SJCRH30 (cell line): ENCODE measurements at regions not wholly inside any gene's neighbourhood (a gene's known extent, or its start where the extent isn't known, plus 50 kb on each side); places are given as distances from the start of the nearest gene placed in this dataset.
"Not testable (repeated sequence)": the region's sequence is repeated elsewhere in the genome, so short reads cannot be mapped to it uniquely, and the experiment has no call there.

Experiments used
- DNase-seq, 2 experiments: peaks; one replicate each; pipeline ENCODE4 v3.0.0-alpha.2; 2015 to 2020
- H3K27ac ChIP-seq: fragments of 250-450 bp; sonication (Bioruptor Pico); 2 replicates; pipeline ENCODE4 v1.5.1; 2020; ENCODE audit warnings: mild to moderate bottlenecking, moderate library complexity
- H3K27me3 ChIP-seq: fragments of 250-450 bp; sonication (Bioruptor Pico); 2 replicates; pipeline ENCODE4 v1.5.1; 2020; ENCODE audit warnings: mild to moderate bottlenecking, moderate library complexity
- H3K36me3 ChIP-seq: fragments of 250-450 bp; sonication (Bioruptor Pico); 2 replicates; pipeline ENCODE4 v1.5.1; 2020; ENCODE audit warnings: mild to moderate bottlenecking, moderate library complexity
- H3K4me1 ChIP-seq: fragments of 250-450 bp; sonication (Bioruptor Pico); 2 replicates; pipeline ENCODE4 v1.5.1; 2020; ENCODE audit warnings: mild to moderate bottlenecking, moderate library complexity
- H3K4me3 ChIP-seq: fragments of 250-450 bp; sonication (Bioruptor Pico); 2 replicates; pipeline ENCODE4 v1.5.1; 2020; ENCODE audit warnings: mild to moderate bottlenecking, moderate library complexity
- H3K9me3 ChIP-seq: fragments of 250-450 bp; sonication (Bioruptor Pico); replicated peaks from 2 replicates; pipeline ENCODE4 v1.5.1; 2020; ENCODE audit warnings: mild to moderate bottlenecking, moderate library complexity

DNA sequence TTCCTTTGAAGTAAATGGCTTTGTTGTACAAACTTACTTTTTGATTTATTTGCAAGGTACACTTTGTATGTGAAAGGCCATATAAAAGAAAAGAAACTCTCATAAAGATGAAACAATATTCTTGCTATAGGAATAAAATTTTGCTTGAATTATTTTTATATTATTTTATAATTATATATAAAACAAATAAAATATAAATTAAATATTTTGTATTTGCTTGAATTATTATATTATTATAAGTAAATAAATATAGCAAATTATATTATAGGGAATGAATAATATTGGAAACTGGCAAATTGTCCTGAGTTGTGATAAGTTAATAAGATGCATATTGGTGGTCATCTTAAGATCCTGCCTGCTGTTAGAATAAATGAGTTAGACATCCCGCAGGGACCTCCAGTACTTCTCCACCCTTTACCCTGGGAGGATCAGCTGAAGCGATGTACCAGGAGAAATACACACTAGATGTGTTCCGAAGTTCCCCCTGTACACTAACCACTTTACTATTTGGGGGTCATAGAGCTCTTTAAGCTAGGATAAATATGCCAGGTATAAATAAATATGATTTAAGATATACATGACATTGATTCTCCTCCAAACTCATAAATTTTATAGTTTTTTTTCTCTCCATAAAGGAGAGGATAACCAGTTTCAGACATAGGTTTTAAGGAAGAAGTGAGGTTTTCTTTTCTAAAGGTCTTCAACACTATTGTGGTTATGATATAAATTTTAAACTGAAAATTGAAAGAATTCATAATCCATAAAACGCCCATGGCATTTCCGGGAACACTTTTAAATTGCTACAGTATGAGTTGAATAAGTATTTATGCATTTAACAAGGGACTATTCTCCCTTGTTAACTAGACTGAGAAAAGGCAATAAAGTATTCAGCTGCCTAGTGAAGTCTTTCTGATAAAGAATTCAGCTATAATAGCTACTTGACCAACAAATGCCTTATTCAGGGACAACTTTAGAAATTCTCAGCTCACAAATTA is 486.3 kb upstream of the MARCKS start:
- DNase-seq = no peak
- Histone ChIP-seq H3K36me3 (no peaks in the 10 kb centered on the region), H3K27me3 (no peaks in the 10 kb centered on the region), H3K4me3 (no peak overlapping the region), H3K9me3 (no peaks in the 10 kb centered on the region), H3K27ac (no peak overlapping the region), H3K4me1 (peaks cover 4% of the 10 kb centered on the region)

DNA sequence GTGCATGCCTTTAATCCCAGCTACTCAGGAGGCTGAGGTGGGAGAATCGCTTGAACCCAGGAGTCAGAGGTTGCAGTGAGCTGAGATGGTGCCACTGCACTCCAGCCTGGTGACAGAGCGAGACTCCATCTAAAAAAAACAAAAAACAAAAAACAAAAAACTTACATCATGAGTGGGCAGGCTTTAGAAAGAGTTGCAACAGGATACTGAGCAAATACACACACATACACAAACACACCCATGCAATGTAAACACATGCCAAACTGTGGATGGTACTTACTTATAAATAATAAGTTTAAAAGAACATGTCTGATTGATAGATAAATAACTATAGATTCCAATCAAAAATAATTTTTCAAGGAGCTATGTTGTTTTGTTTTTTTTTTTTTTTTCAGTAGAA is 481.7 kb upstream of the MARCKS start:
- H3K27me3 ChIP-seq, H3K27ac ChIP-seq, H3K9me3 ChIP-seq, H3K4me3 ChIP-seq, H3K4me1 ChIP-seq, H3K36me3 ChIP-seq, DNase-seq: not testable (repeated sequence)

- no peak for DNase-seq
- Histone ChIP-seq H3K4me1 (no peaks in the 10 kb centered on the region), H3K27ac (no peak overlapping the region), H3K9me3 (no peaks in the 10 kb centered on the region), H3K4me3 (no peak overlapping the region), H3K27me3 (no peaks in the 10 kb centered on the region), H3K36me3 (no peaks in the 10 kb centered on the region)
Observed at GRCh38 chr6:113375950-113376846, 480.9 kb upstream of the MARCKS start.

GRCh38 chr6:113376847-113377165 is 480.3 kb upstream of the MARCKS start:
- no peaks in the 10 kb centered on the region for H3K9me3 ChIP-seq
- 0 out of 2 replicates have a peak, but pooled peaks cover under 1% of the 10 kb centered on the region for H3K4me1 ChIP-seq
- H3K27ac ChIP-seq = no peak overlapping the region
- no peak for DNase-seq
- H3K27me3 ChIP-seq = no peaks in the 10 kb centered on the region
- 0 out of 2 replicates have a peak, but pooled peaks cover 1% of the 10 kb centered on the region for H3K36me3 ChIP-seq
- no peak overlapping the region for H3K4me3 ChIP-seq

GRCh38 chr6:113377362-113377942 is 479.7 kb upstream of the MARCKS start:
- no peak overlapping the region for H3K27ac ChIP-seq
- H3K9me3 ChIP-seq = no peaks in the 10 kb centered on the region
- no peak for DNase-seq
- H3K36me3 ChIP-seq = 0 out of 2 replicates have a peak, but pooled peaks cover 2% of the 10 kb centered on the region
- no peaks in the 10 kb centered on the region for H3K27me3 ChIP-seq
- no peak overlapping the region for H3K4me3 ChIP-seq
- H3K4me1 ChIP-seq = 0 out of 2 replicates have a peak, but pooled peaks cover 3% of the 10 kb centered on the region

- no peak for DNase-seq
- H3K27me3 ChIP-seq = no peaks in the 10 kb centered on the region
- H3K4me3 ChIP-seq = no peak overlapping the region
- H3K4me1 ChIP-seq = 0 out of 2 replicates have a peak, but pooled peaks cover 13% of the 10 kb centered on the region
- peaks cover 2% of the 10 kb centered on the region; the same call in 1 of the 2 replicates for H3K36me3 ChIP-seq
- H3K27ac ChIP-seq = no peak overlapping the region
- H3K9me3 ChIP-seq = no peaks in the 10 kb centered on the region
Observed at GRCh38 chr6:113380591-113380990, 476.6 kb upstream of the MARCKS start.

DNA sequence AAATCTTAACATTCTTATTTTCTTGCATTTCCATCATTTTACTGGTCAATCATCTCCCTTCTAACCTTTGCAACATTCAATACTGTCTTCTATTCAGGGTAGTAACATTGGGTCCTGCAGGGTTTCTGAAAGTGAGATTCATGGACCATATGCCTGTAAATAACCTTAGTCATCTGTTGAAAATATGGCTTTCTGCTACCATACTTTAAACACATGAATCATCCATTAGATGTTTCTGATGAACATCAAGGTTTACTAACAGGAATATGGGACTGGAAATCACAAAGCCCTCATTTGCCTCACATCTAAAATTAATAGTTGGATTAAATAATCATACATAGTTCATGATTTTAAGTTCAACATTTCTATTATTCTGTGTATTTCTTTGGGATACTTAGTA is 475.9 kb upstream of the MARCKS start:
- H3K9me3 ChIP-seq = no peaks in the 10 kb centered on the region
- DNase-seq = no peak
- no peak overlapping the region for H3K27ac ChIP-seq
- no peaks in the 10 kb centered on the region for H3K27me3 ChIP-seq
- 0 out of 2 replicates have a peak, but pooled peaks cover 14% of the 10 kb centered on the region for H3K4me1 ChIP-seq
- peaks cover 2% of the 10 kb centered on the region; the same call in 1 of the 2 replicates for H3K36me3 ChIP-seq
- H3K4me3 ChIP-seq = no peak overlapping the region

- no peak overlapping the region for H3K27ac ChIP-seq
- DNase-seq = peak; percentile 25 to 40
- H3K27me3 ChIP-seq = no peaks in the 10 kb centered on the region
- 0 out of 2 replicates have a peak, but pooled peaks cover 14% of the 10 kb centered on the region for H3K4me1 ChIP-seq
- H3K9me3 ChIP-seq = no peaks in the 10 kb centered on the region
- H3K4me3 ChIP-seq = no peak overlapping the region
- H3K36me3 ChIP-seq = peaks cover 2% of the 10 kb centered on the region; the same call in 1 of the 2 replicates
Observed at GRCh38 chr6:113381959-113382358, 475.2 kb upstream of the MARCKS start.

GRCh38 chr6:113383701-113384100 is 473.4 kb upstream of the MARCKS start:
- H3K27ac ChIP-seq = no peak overlapping the region
- no peak for DNase-seq
- H3K9me3 ChIP-seq = no peaks in the 10 kb centered on the region
- no peak overlapping the region for H3K4me3 ChIP-seq
- H3K4me1 ChIP-seq = 0 out of 2 replicates have a peak, but pooled peaks cover 14% of the 10 kb centered on the region
- no peaks in the 10 kb centered on the region for H3K27me3 ChIP-seq
- H3K36me3 ChIP-seq = peaks cover 2% of the 10 kb centered on the region; the same call in 1 of the 2 replicates

DNA sequence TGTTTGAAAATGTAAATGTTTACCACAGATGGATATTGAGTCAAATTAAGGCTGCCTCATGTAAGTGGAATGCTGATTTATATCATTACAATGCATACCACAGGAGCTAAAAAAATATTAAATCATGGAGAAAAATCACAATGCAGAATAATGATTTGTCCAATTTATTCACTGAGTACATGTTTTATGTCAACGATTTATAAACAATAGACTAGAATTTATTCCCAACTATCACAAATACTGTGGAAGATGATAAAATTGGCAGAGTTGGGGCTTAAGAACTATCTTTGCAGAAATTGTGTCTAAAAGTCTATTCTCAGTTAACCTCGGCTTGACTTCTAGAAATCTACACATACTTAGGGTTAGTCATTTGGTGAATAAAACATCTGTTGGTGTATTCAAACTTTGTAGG is 472.1 kb upstream of the MARCKS start:
- no peaks in the 10 kb centered on the region for H3K9me3 ChIP-seq
- no peak overlapping the region for H3K27ac ChIP-seq
- H3K4me3 ChIP-seq = no peak overlapping the region
- H3K27me3 ChIP-seq = no peaks in the 10 kb centered on the region
- no peak for DNase-seq
- H3K4me1 ChIP-seq = 0 out of 2 replicates have a peak, but pooled peaks cover 14% of the 10 kb centered on the region
- peaks cover 2% of the 10 kb centered on the region; the same call in 1 of the 2 replicates for H3K36me3 ChIP-seq

GRCh38 chr6:113388996-113389395 is 468.1 kb upstream of the MARCKS start:
- DNase-seq = no peak
- Histone ChIP-seq H3K36me3 (no peaks in the 10 kb centered on the region; the same call in 1 of the 2 replicates), H3K9me3 (no peaks in the 10 kb centered on the region), H3K27me3 (no peaks in the 10 kb centered on the region), H3K4me1 (0 out of 2 replicates have a peak, but pooled peaks cover 11% of the 10 kb centered on the region), H3K4me3 (no peak overlapping the region), H3K27ac (no peak overlapping the region)

DNA sequence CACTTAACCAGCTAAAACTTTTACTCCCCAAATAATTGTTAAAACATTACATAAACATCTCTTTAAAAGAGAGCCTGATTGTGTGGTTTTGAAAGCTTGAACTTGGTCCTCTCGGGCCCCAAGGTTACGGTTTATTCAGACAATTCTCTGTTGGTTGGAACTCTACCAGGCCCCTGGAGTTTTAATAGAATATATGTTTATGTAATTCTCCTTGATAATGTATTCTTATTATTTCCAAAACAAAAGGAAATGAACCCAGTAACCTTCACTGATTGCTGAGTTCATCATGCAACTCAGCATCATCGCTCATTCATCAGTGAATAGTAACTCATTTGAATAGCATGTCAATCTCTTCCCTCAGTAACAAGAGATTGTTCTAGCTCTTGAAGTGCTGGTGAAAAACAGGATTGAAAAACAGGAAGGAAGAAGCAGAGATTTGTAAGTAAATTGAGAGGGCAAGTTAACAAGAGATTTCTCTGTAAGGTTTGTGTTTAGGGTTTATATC is 464.5 kb upstream of the MARCKS start:
- no peak overlapping the region for H3K27ac ChIP-seq
- H3K9me3 ChIP-seq = no peaks in the 10 kb centered on the region
- no peaks in the 10 kb centered on the region for H3K27me3 ChIP-seq
- no peaks in the 10 kb centered on the region for H3K36me3 ChIP-seq
- no peaks in the 10 kb centered on the region for H3K4me1 ChIP-seq
- no peak for DNase-seq
- no peak overlapping the region for H3K4me3 ChIP-seq

DNA sequence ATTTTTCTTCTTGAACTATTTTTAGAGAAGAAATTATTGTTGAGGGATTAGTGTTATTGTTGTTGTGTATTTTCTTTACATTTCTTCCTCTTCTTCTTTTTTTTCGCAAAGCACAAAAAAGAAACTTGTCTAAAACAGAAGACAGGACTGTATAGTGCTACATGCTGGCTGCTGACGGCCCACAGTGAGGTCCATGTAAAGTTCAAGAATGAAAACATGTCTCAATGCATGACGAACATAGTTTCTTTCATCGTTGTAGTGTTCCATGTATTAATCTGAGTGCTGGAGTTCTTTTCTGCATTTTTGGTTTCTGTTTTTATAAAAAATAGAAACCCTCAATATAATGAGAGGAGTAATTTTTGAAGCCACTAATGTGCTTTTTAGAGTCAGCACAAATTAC is 462.9 kb upstream of the MARCKS start:
- Histone ChIP-seq H3K27ac (no peak overlapping the region), H3K4me3 (no peak overlapping the region), H3K4me1 (no peaks in the 10 kb centered on the region), H3K36me3 (no peaks in the 10 kb centered on the region), H3K9me3 (no peaks in the 10 kb centered on the region), H3K27me3 (no peaks in the 10 kb centered on the region)
- DNase-seq = no peak

- H3K4me3 ChIP-seq = no peak overlapping the region
- no peak for DNase-seq
- no peaks in the 10 kb centered on the region for H3K9me3 ChIP-seq
- no peak overlapping the region for H3K27ac ChIP-seq
- H3K27me3 ChIP-seq = no peaks in the 10 kb centered on the region
- H3K4me1 ChIP-seq = no peaks in the 10 kb centered on the region
- no peaks in the 10 kb centered on the region for H3K36me3 ChIP-seq
Observed at GRCh38 chr6:113394729-113395128, 462.4 kb upstream of the MARCKS start.
